ENCODE measurements at regions not wholly inside any gene's neighbourhood (a gene's known extent, or its start where the extent isn't known, plus 50 kb on each side); places are given as distances from the start of the nearest gene placed in this dataset.
"Not testable (repeated sequence)": the region's sequence is repeated elsewhere in the genome, so short reads cannot be mapped to it uniquely, and the experiment has no call there.

DNA sequence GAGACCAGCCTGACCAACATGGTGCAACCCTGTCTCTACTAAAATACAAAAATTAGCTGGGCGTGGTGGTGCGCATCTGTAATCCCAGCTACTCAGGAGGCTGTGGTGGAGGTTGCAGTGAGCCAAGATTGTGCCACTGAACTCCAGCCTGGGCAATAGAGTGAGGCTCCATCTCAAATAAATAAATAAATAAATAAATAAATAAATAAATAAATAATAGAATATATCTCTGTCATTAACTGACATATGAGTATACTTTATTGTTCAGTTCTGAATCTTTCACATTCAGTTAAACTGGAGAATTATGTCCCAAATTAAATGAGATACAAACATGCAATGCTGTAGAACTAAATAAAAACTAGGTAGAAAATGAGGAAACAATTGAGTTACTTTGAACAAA lies 501.2 kb downstream of the PCDH11X start:
- not testable (repeated sequence) for DNase-seq (ENCODE audit: low read depth, low spot score); H3K4me3 ChIP-seq (ENCODE audit: low read length); H3K9me3 ChIP-seq (ENCODE audit: control insufficient read depth, insufficient read depth, low read length); H3K4me1 ChIP-seq (ENCODE audit: control insufficient read depth, insufficient read depth, low read length); H3K27ac ChIP-seq (ENCODE audit: low read length); H3K36me3 ChIP-seq (ENCODE audit: control insufficient read depth, insufficient read depth, low read length); H3K27me3 ChIP-seq (ENCODE audit: control insufficient read depth, insufficient read depth, low read length)
- WGBS (ENCODE audit: insufficient coverage, insufficient read length) = no CpG with 5 or more reads among the region's 2 CpGs

GRCh38 chrX:92283308-92283707 lies 504.1 kb downstream of the PCDH11X start:
- Histone ChIP-seq H3K27me3 (ENCODE audit: control insufficient read depth, insufficient read depth, low read length) (no peaks in the 10 kb centered on the region), H3K36me3 (ENCODE audit: control insufficient read depth, insufficient read depth, low read length) (no peaks in the 10 kb centered on the region), H3K27ac (ENCODE audit: low read length) (no peak overlapping the region), H3K4me1 (ENCODE audit: control insufficient read depth, insufficient read depth, low read length) (no peaks in the 10 kb centered on the region), H3K9me3 (ENCODE audit: control insufficient read depth, insufficient read depth, low read length) (no peaks in the 10 kb centered on the region), H3K4me3 (ENCODE audit: low read length) (no peak overlapping the region)
- no peak for DNase-seq (ENCODE audit: low read depth, low spot score)
- no CpG with 5 or more reads among the region's 3 CpGs for WGBS (ENCODE audit: insufficient coverage, insufficient read length)

DNA sequence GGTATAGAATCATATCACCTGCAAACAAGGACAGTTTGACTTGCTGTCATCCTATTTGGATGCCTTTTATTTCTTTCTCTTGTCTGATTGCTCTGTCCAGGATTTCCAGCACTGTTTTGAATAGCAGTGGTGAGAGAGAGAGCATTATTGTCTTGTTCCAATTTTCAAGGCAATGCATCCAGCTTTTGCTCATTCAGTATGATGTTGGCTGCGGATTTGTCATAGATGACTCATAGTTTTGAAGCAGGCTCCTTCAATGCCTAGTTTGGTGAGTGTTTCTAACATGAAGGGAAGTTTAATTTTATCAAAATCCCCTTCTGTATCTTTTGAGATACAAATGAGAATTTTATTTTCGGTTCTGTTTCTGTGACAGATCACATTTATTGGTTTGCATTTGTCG lies 518.9 kb downstream of the PCDH11X start:
- no CpG with 5 or more reads among the region's 3 CpGs for WGBS (ENCODE audit: insufficient coverage, insufficient read length)
- not testable (repeated sequence) for H3K4me1 ChIP-seq (ENCODE audit: control insufficient read depth, insufficient read depth, low read length); DNase-seq (ENCODE audit: low read depth, low spot score)

DNA sequence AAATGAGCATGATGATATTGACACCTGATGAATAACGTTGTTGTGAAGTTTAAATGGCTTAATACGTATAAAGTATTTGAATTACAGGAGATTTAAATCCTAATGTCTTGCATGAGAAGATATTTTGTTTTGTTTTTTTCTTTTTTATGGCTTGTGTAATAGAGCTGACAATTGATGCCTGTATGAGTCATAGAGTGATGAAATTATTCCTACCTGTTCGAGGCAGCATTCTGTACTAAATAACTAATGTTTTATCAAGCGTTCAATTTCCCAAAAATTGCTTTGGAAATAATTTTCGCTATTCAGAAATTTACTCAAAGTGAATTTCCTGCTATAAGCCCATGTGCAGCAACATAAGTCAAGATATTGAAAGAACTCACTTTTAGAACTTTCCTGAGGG lies 554.0 kb downstream of the PCDH11X start:
- H3K27ac ChIP-seq (ENCODE audit: low read length); H3K36me3 ChIP-seq (ENCODE audit: control insufficient read depth, insufficient read depth, low read length); H3K27me3 ChIP-seq (ENCODE audit: control insufficient read depth, insufficient read depth, low read length); H3K9me3 ChIP-seq (ENCODE audit: control insufficient read depth, insufficient read depth, low read length); H3K4me1 ChIP-seq (ENCODE audit: control insufficient read depth, insufficient read depth, low read length); DNase-seq (ENCODE audit: low read depth, low spot score); H3K4me3 ChIP-seq (ENCODE audit: low read length): not testable (repeated sequence)
- WGBS (ENCODE audit: insufficient coverage, insufficient read length) = no CpG with 5 or more reads among the region's 5 CpGs

More for the DNA sequence above, 518.9 kb downstream of the PCDH11X start:
- not testable (repeated sequence) for H3K9me3 ChIP-seq (ENCODE audit: control insufficient read depth, insufficient read depth, low read length); H3K27ac ChIP-seq (ENCODE audit: low read length); H3K4me3 ChIP-seq (ENCODE audit: low read length); H3K36me3 ChIP-seq (ENCODE audit: control insufficient read depth, insufficient read depth, low read length); H3K27me3 ChIP-seq (ENCODE audit: control insufficient read depth, insufficient read depth, low read length)

- not testable (repeated sequence) for H3K9me3 ChIP-seq (ENCODE audit: control insufficient read depth, insufficient read depth, low read length); DNase-seq (ENCODE audit: low read depth, low spot score); H3K27ac ChIP-seq (ENCODE audit: low read length); H3K27me3 ChIP-seq (ENCODE audit: control insufficient read depth, insufficient read depth, low read length); H3K36me3 ChIP-seq (ENCODE audit: control insufficient read depth, insufficient read depth, low read length); H3K4me1 ChIP-seq (ENCODE audit: control insufficient read depth, insufficient read depth, low read length); H3K4me3 ChIP-seq (ENCODE audit: low read length)
- 86% methylated on average over 1 of the region's 6 CpGs for WGBS (ENCODE audit: insufficient coverage, insufficient read length)
Measured at GRCh38 chrX:92351065-92351464, 571.9 kb downstream of the PCDH11X start.

- Histone ChIP-seq H3K4me1 (ENCODE audit: control insufficient read depth, insufficient read depth, low read length) (no peaks in the 10 kb centered on the region), H3K36me3 (ENCODE audit: control insufficient read depth, insufficient read depth, low read length) (no peaks in the 10 kb centered on the region), H3K4me3 (ENCODE audit: low read length) (no peak overlapping the region), H3K27me3 (ENCODE audit: control insufficient read depth, insufficient read depth, low read length) (no peaks in the 10 kb centered on the region), H3K27ac (ENCODE audit: low read length) (no peak overlapping the region), H3K9me3 (ENCODE audit: control insufficient read depth, insufficient read depth, low read length) (no peaks in the 10 kb centered on the region)
- no CpG with 5 or more reads among the region's 2 CpGs for WGBS (ENCODE audit: insufficient coverage, insufficient read length)
- no peak for DNase-seq (ENCODE audit: low read depth, low spot score)
Measured at GRCh38 chrX:92351511-92351910, 572.3 kb downstream of the PCDH11X start.

Measured in iPS DF 6.9 (cell line).